ENCODE measurements at regions not wholly inside any gene's neighbourhood (a gene's known extent, or its start where the extent isn't known, plus 50 kb on each side); places are given as distances from the start of the nearest gene placed in this dataset.

DNA sequence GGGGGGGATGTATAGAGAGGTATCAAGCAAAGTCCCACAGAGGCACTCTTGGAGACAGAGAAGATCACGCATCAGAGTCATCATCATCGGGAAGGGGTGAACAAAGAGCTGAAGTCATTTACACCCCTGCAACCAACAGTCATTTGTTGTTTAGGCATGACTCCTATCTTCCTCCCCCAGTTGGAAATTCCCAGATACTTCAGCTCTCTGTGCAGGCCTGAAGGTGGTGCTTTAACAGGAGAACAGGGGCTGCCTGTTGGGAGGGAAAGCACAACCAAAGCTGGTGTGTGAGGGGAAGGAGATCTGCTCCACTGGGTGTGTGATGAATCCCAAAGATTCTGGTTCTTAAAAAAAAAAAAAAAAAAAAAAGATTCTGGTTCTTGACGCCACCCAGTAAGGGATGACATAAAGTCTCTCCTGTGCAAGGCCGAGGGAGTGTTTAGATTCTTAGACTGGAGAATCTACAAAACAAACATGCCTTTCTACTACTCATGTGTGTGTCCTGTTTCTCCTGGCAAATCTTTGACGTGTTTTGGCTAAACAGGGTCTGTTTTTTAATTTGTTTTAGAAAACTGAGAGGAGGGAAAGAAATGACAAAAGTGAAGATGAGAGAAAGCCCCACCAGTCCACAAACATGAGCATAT lies 121.0 kb upstream of the ARHGAP5 start:
- Histone ChIP-seq H3K27ac (ENCODE audit: insufficient read depth, low read length) (no peak overlapping the region), H3K9me3 (ENCODE audit: control insufficient read depth, insufficient read depth, low read depth, low read length) (no peaks in the 10 kb centered on the region), H3K79me2 (ENCODE audit: control insufficient read depth, insufficient read depth, low read length) (no peaks in the 10 kb centered on the region), H3K27me3 (ENCODE audit: control insufficient read depth, insufficient read depth, low read length) (no peaks in the 10 kb centered on the region), H3K4me2 (ENCODE audit: extremely low read depth, insufficient read depth, low read length) (no peak overlapping the region), H3K9ac (ENCODE audit: insufficient read depth, low read length) (no peak overlapping the region), H4K20me1 (ENCODE audit: control insufficient read depth, extremely low read depth, insufficient read depth, low read length) (no peaks in the 10 kb centered on the region), H3K36me3 (ENCODE audit: control insufficient read depth, insufficient read depth, low read length) (no peaks in the 10 kb centered on the region), H3K4me3 (replicated peaks in 1 of 4; ENCODE audit: control extremely low read depth in 1 of 4, insufficient read depth in 1 of 4, low read depth in 3 of 4, low read length in 4 of 4) (no peak overlapping the region), H2AFZ (ENCODE audit: low read length) (no peak overlapping the region), H3K4me1 (ENCODE audit: control insufficient read depth, extremely low read depth, insufficient read depth, low read length) (no peaks in the 10 kb centered on the region)
- DNase-seq (ENCODE audit: low read depth in 2 of 2): no peak
- TF ChIP-seq EZH2 (IDR thresholded peaks at IDR 0.05; ENCODE audit: low read length, missing control alignments): no peak
- no peak for TF ChIP-seq CTCF (conservative IDR thresholded peaks at IDR 0.05 in 1 of 2, IDR thresholded peaks at IDR 0.05 in 1 of 2; ENCODE audit: low read depth in 1 of 2, low read length in 2 of 2)

DNA sequence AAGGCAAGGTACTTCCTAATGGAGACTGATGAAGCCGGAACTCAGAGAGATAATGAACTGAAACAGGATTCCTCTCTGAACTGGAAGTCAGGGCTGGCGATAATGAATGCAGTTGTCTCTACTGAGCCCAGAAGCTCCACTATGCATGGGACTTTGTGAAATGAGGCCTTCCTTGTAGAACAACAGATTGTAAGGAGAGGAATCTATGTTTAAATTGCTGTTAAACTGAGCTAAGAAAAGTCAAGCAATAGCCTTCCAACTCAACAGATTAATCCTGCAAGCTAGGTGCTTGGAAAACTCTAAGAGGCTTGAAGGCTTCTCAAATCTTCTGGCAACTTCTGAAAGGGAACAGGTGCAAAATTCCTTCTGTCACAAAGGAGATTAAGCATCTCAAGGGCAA lies 119.5 kb upstream of the ARHGAP5 start:
- DNase-seq (ENCODE audit: low read depth in 2 of 2): no peak
- Histone ChIP-seq H3K27ac (ENCODE audit: insufficient read depth, low read length) (no peak overlapping the region), H2AFZ (ENCODE audit: low read length) (no peak overlapping the region), H4K20me1 (ENCODE audit: control insufficient read depth, extremely low read depth, insufficient read depth, low read length) (no peaks in the 10 kb centered on the region), H3K9ac (ENCODE audit: insufficient read depth, low read length) (no peak overlapping the region), H3K4me2 (ENCODE audit: extremely low read depth, insufficient read depth, low read length) (no peak overlapping the region), H3K4me3 (replicated peaks in 1 of 4; ENCODE audit: control extremely low read depth in 1 of 4, insufficient read depth in 1 of 4, low read depth in 3 of 4, low read length in 4 of 4) (no peak overlapping the region), H3K27me3 (ENCODE audit: control insufficient read depth, insufficient read depth, low read length) (no peaks in the 10 kb centered on the region), H3K4me1 (ENCODE audit: control insufficient read depth, extremely low read depth, insufficient read depth, low read length) (no peaks in the 10 kb centered on the region), H3K36me3 (ENCODE audit: control insufficient read depth, insufficient read depth, low read length) (no peaks in the 10 kb centered on the region), H3K9me3 (ENCODE audit: control insufficient read depth, insufficient read depth, low read depth, low read length) (no peaks in the 10 kb centered on the region), H3K79me2 (ENCODE audit: control insufficient read depth, insufficient read depth, low read length) (no peaks in the 10 kb centered on the region)
- no peak for TF ChIP-seq EZH2 (IDR thresholded peaks at IDR 0.05; ENCODE audit: low read length, missing control alignments)
- TF ChIP-seq CTCF (conservative IDR thresholded peaks at IDR 0.05 in 1 of 2, IDR thresholded peaks at IDR 0.05 in 1 of 2; ENCODE audit: low read depth in 1 of 2, low read length in 2 of 2): no peak

- H3K4me2 ChIP-seq (ENCODE audit: extremely low read depth, insufficient read depth, low read length): no peak overlapping the region
- no peak overlapping the region for H3K4me3 ChIP-seq (replicated peaks in 1 of 4; ENCODE audit: control extremely low read depth in 1 of 4, insufficient read depth in 1 of 4, low read depth in 3 of 4, low read length in 4 of 4)
- no peak overlapping the region for H3K27ac ChIP-seq (ENCODE audit: insufficient read depth, low read length)
- no peaks in the 10 kb centered on the region for H3K9me3 ChIP-seq (ENCODE audit: control insufficient read depth, insufficient read depth, low read depth, low read length)
- H3K4me1 ChIP-seq (ENCODE audit: control insufficient read depth, extremely low read depth, insufficient read depth, low read length): no peaks in the 10 kb centered on the region
- no peaks in the 10 kb centered on the region for H3K79me2 ChIP-seq (ENCODE audit: control insufficient read depth, insufficient read depth, low read length)
- H3K36me3 ChIP-seq (ENCODE audit: control insufficient read depth, insufficient read depth, low read length): no peaks in the 10 kb centered on the region
- TF ChIP-seq CTCF (conservative IDR thresholded peaks at IDR 0.05 in 1 of 2, IDR thresholded peaks at IDR 0.05 in 1 of 2; ENCODE audit: low read depth in 1 of 2, low read length in 2 of 2): no peak
- no peaks in the 10 kb centered on the region for H3K27me3 ChIP-seq (ENCODE audit: control insufficient read depth, insufficient read depth, low read length)
- no peak overlapping the region for H3K9ac ChIP-seq (ENCODE audit: insufficient read depth, low read length)
- peak in 1 of 2 donors; percentile 51 for DNase-seq (ENCODE audit: low read depth in 2 of 2)
- no peak overlapping the region for H2AFZ ChIP-seq (ENCODE audit: low read length)
- H4K20me1 ChIP-seq (ENCODE audit: control insufficient read depth, extremely low read depth, insufficient read depth, low read length): no peaks in the 10 kb centered on the region
Observed at GRCh38 chr14:31960039-31960438, 117.1 kb upstream of the ARHGAP5 start.

Measured in fibroblast of lung (primary cell).